ENCODE measurements at regions not wholly inside any gene's neighbourhood (a gene's known extent, or its start where the extent isn't known, plus 50 kb on each side); places are given as distances from the start of the nearest gene placed in this dataset.

DNA sequence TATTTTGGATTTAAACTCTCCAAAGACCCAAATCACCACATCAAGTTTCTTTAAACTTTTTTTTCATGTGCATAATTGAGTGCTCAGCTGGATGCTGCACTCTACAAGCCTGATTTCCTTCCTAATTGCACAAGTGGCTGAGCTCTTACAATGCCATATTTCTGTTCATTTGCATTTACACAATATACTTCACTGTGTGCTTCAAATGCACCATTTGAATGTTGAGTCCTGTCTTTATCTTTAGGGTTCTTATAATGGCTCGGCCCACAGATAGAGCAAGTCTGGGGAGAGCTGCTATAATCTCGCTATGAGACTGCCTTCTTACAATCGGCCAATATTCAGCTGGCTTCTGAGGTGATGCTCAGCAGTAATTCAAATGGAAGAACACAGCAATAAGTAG, 200.6 kb upstream of the MAP3K7 start:
- Histone ChIP-seq H3K9ac (ENCODE audit: low read length) (no peak overlapping the region), H3K9me3 (ENCODE audit: low read length) (no peaks in the 10 kb centered on the region), H3K9me2 (ENCODE audit: insufficient read depth, low read length) (no peaks in the 10 kb centered on the region), H3K27me3 (ENCODE audit: insufficient read depth, low read depth, low read length) (no peaks in the 10 kb centered on the region), H3K36me3 (ENCODE audit: insufficient read depth, low read length) (no peaks in the 10 kb centered on the region), H3K27ac (ENCODE audit: low read length) (no peak overlapping the region), H3F3A (ENCODE audit: insufficient read depth, low read length, poor library complexity, severe bottlenecking) (no peaks in the 10 kb centered on the region), H4K20me1 (ENCODE audit: insufficient read depth) (no peaks in the 10 kb centered on the region), H3K79me2 (replicated peaks; ENCODE audit: insufficient read depth, low read length) (no peaks in the 10 kb centered on the region), H3K4me3 (ENCODE audit: low read length) (no peak overlapping the region), H3K4me2 (ENCODE audit: low read length) (no peak overlapping the region), H2AFZ (ENCODE audit: low read depth, low read length) (no peak overlapping the region)
- TF ChIP-seq, protein P1, sequence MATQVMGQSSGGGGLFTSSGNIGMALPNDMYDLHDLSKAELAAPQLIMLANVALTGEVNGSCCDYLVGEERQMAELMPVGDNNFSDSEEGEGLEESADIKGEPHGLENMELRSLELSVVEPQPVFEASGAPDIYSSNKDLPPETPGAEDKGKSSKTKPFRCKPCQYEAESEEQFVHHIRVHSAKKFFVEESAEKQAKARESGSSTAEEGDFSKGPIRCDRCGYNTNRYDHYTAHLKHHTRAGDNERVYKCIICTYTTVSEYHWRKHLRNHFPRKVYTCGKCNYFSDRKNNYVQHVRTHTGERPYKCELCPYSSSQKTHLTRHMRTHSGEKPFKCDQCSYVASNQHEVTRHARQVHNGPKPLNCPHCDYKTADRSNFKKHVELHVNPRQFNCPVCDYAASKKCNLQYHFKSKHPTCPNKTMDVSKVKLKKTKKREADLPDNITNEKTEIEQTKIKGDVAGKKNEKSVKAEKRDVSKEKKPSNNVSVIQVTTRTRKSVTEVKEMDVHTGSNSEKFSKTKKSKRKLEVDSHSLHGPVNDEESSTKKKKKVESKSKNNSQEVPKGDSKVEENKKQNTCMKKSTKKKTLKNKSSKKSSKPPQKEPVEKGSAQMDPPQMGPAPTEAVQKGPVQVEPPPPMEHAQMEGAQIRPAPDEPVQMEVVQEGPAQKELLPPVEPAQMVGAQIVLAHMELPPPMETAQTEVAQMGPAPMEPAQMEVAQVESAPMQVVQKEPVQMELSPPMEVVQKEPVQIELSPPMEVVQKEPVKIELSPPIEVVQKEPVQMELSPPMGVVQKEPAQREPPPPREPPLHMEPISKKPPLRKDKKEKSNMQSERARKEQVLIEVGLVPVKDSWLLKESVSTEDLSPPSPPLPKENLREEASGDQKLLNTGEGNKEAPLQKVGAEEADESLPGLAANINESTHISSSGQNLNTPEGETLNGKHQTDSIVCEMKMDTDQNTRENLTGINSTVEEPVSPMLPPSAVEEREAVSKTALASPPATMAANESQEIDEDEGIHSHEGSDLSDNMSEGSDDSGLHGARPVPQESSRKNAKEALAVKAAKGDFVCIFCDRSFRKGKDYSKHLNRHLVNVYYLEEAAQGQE (IDR thresholded peaks at IDR 0.05; ENCODE audit: borderline replicate concordance) = no peak
- TF ChIP-seq EP300 (conservative IDR thresholded peaks at IDR 0.05; ENCODE audit: poor library complexity, severe bottlenecking) (no peak), SMC3 (conservative IDR thresholded peaks at IDR 0.05; ENCODE audit: poor library complexity) (no peak), MXI1 (conservative IDR thresholded peaks at IDR 0.05; ENCODE audit: poor library complexity, severe bottlenecking) (no peak), POLR2AphosphoS5 (IDR thresholded peaks at IDR 0.05) (no peak), RAD21 (conservative IDR thresholded peaks at IDR 0.05) (no peak), TAF1 (IDR thresholded peaks at IDR 0.05; ENCODE audit: low read depth) (no peak), EZH2 (IDR thresholded peaks at IDR 0.05; ENCODE audit: borderline replicate concordance, insufficient read depth, low read length, poor library complexity, severe bottlenecking) (no peak)
- TF ChIP-seq, protein P2, sequence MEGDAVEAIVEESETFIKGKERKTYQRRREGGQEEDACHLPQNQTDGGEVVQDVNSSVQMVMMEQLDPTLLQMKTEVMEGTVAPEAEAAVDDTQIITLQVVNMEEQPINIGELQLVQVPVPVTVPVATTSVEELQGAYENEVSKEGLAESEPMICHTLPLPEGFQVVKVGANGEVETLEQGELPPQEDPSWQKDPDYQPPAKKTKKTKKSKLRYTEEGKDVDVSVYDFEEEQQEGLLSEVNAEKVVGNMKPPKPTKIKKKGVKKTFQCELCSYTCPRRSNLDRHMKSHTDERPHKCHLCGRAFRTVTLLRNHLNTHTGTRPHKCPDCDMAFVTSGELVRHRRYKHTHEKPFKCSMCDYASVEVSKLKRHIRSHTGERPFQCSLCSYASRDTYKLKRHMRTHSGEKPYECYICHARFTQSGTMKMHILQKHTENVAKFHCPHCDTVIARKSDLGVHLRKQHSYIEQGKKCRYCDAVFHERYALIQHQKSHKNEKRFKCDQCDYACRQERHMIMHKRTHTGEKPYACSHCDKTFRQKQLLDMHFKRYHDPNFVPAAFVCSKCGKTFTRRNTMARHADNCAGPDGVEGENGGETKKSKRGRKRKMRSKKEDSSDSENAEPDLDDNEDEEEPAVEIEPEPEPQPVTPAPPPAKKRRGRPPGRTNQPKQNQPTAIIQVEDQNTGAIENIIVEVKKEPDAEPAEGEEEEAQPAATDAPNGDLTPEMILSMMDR (IDR thresholded peaks at IDR 0.05; ENCODE audit: poor library complexity, severe bottlenecking) = no peak

DNA sequence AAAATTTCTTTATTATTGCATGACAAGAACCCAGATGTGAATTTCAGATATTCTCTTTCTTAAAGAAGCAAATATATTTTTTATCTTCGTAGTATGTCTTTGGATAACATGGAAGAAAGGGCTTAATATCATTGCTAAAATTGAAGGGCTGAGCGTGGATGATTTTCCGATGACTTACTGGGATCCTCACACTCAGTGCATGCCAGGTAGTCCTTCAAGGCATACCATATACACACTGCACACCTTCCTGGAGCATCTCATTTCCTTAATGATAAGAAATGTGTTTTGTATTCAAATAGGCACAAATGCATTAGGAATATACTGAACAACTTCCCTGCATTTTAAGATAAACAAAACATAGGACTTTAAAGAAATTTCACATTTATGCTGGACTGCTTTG, 193.9 kb upstream of the MAP3K7 start:
- H3K27me3 ChIP-seq (ENCODE audit: insufficient read depth, low read depth, low read length) = no peaks in the 10 kb centered on the region
- no peaks in the 10 kb centered on the region for H3K9me3 ChIP-seq (ENCODE audit: low read length)
- H3K79me2 ChIP-seq (replicated peaks; ENCODE audit: insufficient read depth, low read length) = no peaks in the 10 kb centered on the region
- no peak overlapping the region for H3K9ac ChIP-seq (ENCODE audit: low read length)
- H3K36me3 ChIP-seq (ENCODE audit: insufficient read depth, low read length) = no peaks in the 10 kb centered on the region
- no peaks in the 10 kb centered on the region for H4K20me1 ChIP-seq (ENCODE audit: insufficient read depth)
- no peak overlapping the region for H3K27ac ChIP-seq (ENCODE audit: low read length)
- no peaks in the 10 kb centered on the region for H3K9me2 ChIP-seq (ENCODE audit: insufficient read depth, low read length)
- no peaks in the 10 kb centered on the region for H3F3A ChIP-seq (ENCODE audit: insufficient read depth, low read length, poor library complexity, severe bottlenecking)
- no peak overlapping the region for H3K4me3 ChIP-seq (ENCODE audit: low read length)
- H2AFZ ChIP-seq (ENCODE audit: low read depth, low read length) = no peak overlapping the region
- H3K4me2 ChIP-seq (ENCODE audit: low read length) = no peak overlapping the region
- TF ChIP-seq SMC3 (conservative IDR thresholded peaks at IDR 0.05; ENCODE audit: poor library complexity) (no peak), RAD21 (conservative IDR thresholded peaks at IDR 0.05) (no peak), EZH2 (IDR thresholded peaks at IDR 0.05; ENCODE audit: borderline replicate concordance, insufficient read depth, low read length, poor library complexity, severe bottlenecking) (no peak), TAF1 (IDR thresholded peaks at IDR 0.05; ENCODE audit: low read depth) (no peak), EP300 (conservative IDR thresholded peaks at IDR 0.05; ENCODE audit: poor library complexity, severe bottlenecking) (no peak), MXI1 (conservative IDR thresholded peaks at IDR 0.05; ENCODE audit: poor library complexity, severe bottlenecking) (no peak), POLR2AphosphoS5 (IDR thresholded peaks at IDR 0.05) (no peak)
- TF ChIP-seq, protein P2 (IDR thresholded peaks at IDR 0.05; ENCODE audit: poor library complexity, severe bottlenecking) = no peak
- TF ChIP-seq, protein P1 (IDR thresholded peaks at IDR 0.05; ENCODE audit: borderline replicate concordance) = no peak
